ENCODE measurements at regions not wholly inside any gene's neighbourhood (a gene's known extent, or its start where the extent isn't known, plus 50 kb on each side); places are given as distances from the start of the nearest gene placed in this dataset.

- no peak for TF ChIP-seq CTCF (IDR thresholded peaks at IDR 0.05; ENCODE audit: borderline replicate concordance)
- intact Hi-C loops (cut with micrococcal nuclease), result no loop called here
- H3K4me3 ChIP-seq, result no peak overlapping the region
- no peaks in the 10 kb centered on the region for H3K36me3 ChIP-seq
- H3K27ac ChIP-seq (replicated peaks), result no peak overlapping the region
- H3K9me3 ChIP-seq (replicated peaks), result no peaks in the 10 kb centered on the region
- H3K4me1 ChIP-seq, result no peaks in the 10 kb centered on the region
- peaks cover 3% of the 10 kb centered on the region for H3K27me3 ChIP-seq (ENCODE audit: low read depth)
- no peak for DNase-seq
Measured at GRCh38 chr20:6892724-6893123, 125.2 kb downstream of the BMP2 start.

GRCh38 chr20:6898928-6899327, 131.4 kb downstream of the BMP2 start:
- Histone ChIP-seq H3K27ac (replicated peaks) (no peak overlapping the region), H3K4me3 (no peak overlapping the region), H3K9me3 (replicated peaks) (no peaks in the 10 kb centered on the region), H3K27me3 (ENCODE audit: low read depth) (peaks cover 3% of the 10 kb centered on the region), H3K4me1 (no peaks in the 10 kb centered on the region), H3K36me3 (no peaks in the 10 kb centered on the region)
- intact Hi-C loops (cut with micrococcal nuclease), result no loop called here
- TF ChIP-seq CTCF (IDR thresholded peaks at IDR 0.05; ENCODE audit: borderline replicate concordance), result no peak
- no peak for DNase-seq

- Histone ChIP-seq H3K4me3 (no peak overlapping the region), H3K27me3 (ENCODE audit: low read depth) (peaks cover 4% of the 10 kb centered on the region), H3K36me3 (no peaks in the 10 kb centered on the region), H3K4me1 (no peaks in the 10 kb centered on the region), H3K27ac (replicated peaks) (no peak overlapping the region), H3K9me3 (replicated peaks) (no peaks in the 10 kb centered on the region)
- TF ChIP-seq CTCF (IDR thresholded peaks at IDR 0.05; ENCODE audit: borderline replicate concordance), result no peak
- intact Hi-C loops (cut with micrococcal nuclease), result no loop called here
- DNase-seq, result no peak
Measured at GRCh38 chr20:6906871-6907270, 139.4 kb downstream of the BMP2 start.

- H3K9me3 ChIP-seq (replicated peaks), result no peaks in the 10 kb centered on the region
- H3K27ac ChIP-seq (replicated peaks), result no peak overlapping the region
- H3K36me3 ChIP-seq, result no peaks in the 10 kb centered on the region
- no peak for DNase-seq
- no peak overlapping the region for H3K4me3 ChIP-seq
- H3K4me1 ChIP-seq, result no peaks in the 10 kb centered on the region
- peaks cover 7% of the 10 kb centered on the region for H3K27me3 ChIP-seq (ENCODE audit: low read depth)
- intact Hi-C loops (cut with micrococcal nuclease), result no loop called here
- TF ChIP-seq CTCF (IDR thresholded peaks at IDR 0.05; ENCODE audit: borderline replicate concordance), result no peak
Measured at GRCh38 chr20:6908673-6909072, 141.2 kb downstream of the BMP2 start.

GRCh38 chr20:6909608-6910007, 142.1 kb downstream of the BMP2 start:
- Histone ChIP-seq H3K36me3 (no peaks in the 10 kb centered on the region), H3K4me1 (no peaks in the 10 kb centered on the region), H3K27me3 (ENCODE audit: low read depth) (peaks cover 7% of the 10 kb centered on the region), H3K9me3 (replicated peaks) (no peaks in the 10 kb centered on the region), H3K27ac (replicated peaks) (no peak overlapping the region), H3K4me3 (no peak overlapping the region)
- intact Hi-C loops (cut with micrococcal nuclease), result no loop called here
- no peak for DNase-seq
- TF ChIP-seq CTCF (IDR thresholded peaks at IDR 0.05; ENCODE audit: borderline replicate concordance), result no peak

GRCh38 chr20:6914986-6915385, 147.5 kb downstream of the BMP2 start:
- Histone ChIP-seq H3K27me3 (ENCODE audit: low read depth) (peaks cover 4% of the 10 kb centered on the region), H3K36me3 (no peaks in the 10 kb centered on the region), H3K27ac (replicated peaks) (no peak overlapping the region), H3K4me3 (no peak overlapping the region), H3K9me3 (replicated peaks) (no peaks in the 10 kb centered on the region), H3K4me1 (no peaks in the 10 kb centered on the region)
- no peak for TF ChIP-seq CTCF (IDR thresholded peaks at IDR 0.05; ENCODE audit: borderline replicate concordance)
- DNase-seq, result no peak
- intact Hi-C loops (cut with micrococcal nuclease), result no loop called here
